KOPT-K1 (cell line): ENCODE measurements at regions not wholly inside any gene's neighbourhood (a gene's known extent, or its start where the extent isn't known, plus 50 kb on each side); places are given as distances from the start of the nearest gene placed in this dataset.

ENCODE experiments used
- H3K27ac ChIP-seq: fragments of 200-600 bp; sonication (generic); 2 replicates; pipeline ENCODE4 v1.5.1; 2016; ENCODE audit warnings: antibody characterized with exemption, mild to moderate bottlenecking, low read depth, low read length; ENCODE audit not compliant: poor library complexity, severe bottlenecking
- H3K36me3 ChIP-seq: fragments of 200-600 bp; sonication (generic); 2 replicates; pipeline ENCODE4 v1.5.1; 2017; ENCODE audit warnings: antibody characterized with exemption, mild to moderate bottlenecking, low read length, moderate library complexity; ENCODE audit not compliant: insufficient read depth
- H3K9me3 ChIP-seq: fragments of 200-600 bp; sonication (generic); 2 replicates; pipeline ENCODE4 v1.5.1; 2017; ENCODE audit warnings: antibody characterized with exemption, low read length, mild to moderate bottlenecking; ENCODE audit not compliant: insufficient read depth, poor library complexity, severe bottlenecking

GRCh38 chr6:21947731-21948386 is 349.0 kb downstream of the PRL start:
- peak overlapping the region; percentile 54 for H3K27ac ChIP-seq
- H3K9me3 ChIP-seq = no peaks in the 10 kb centered on the region
- H3K36me3 ChIP-seq = peaks cover 46% of the 10 kb centered on the region

- Histone ChIP-seq H3K36me3 (peaks cover 45% of the 10 kb centered on the region), H3K9me3 (no peaks in the 10 kb centered on the region), H3K27ac (peak overlapping the region; percentile 78)
These were observed 347.5 kb downstream of the PRL start for GRCh38 chr6:21949211-21949801.

DNA sequence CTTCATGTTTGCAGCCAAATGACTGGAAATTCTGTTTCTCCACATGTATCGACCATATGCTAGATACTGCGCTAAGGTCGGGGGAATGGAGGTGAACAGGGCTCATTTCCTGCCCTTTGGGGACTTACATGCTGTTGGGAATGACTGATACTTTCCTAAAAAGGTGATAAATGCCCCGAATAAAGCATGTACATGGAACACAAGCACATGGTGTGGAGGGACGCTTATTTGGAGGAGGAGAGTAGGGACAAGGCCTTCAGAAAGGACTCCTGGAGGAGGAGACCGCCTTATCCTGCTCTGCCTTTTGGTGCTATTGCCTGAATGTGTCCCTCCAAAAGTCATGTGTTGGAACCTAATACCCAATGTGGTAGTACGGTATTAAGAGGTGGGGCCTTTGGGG is 344.5 kb downstream of the PRL start:
- H3K9me3 ChIP-seq = no peaks in the 10 kb centered on the region
- peaks cover 63% of the 10 kb centered on the region for H3K36me3 ChIP-seq
- peak overlapping the region; percentile 78 for H3K27ac ChIP-seq

- Histone ChIP-seq H3K9me3 (no peaks in the 10 kb centered on the region), H3K27ac (peak overlapping the region; percentile 78), H3K36me3 (peaks cover 74% of the 10 kb centered on the region)
These were observed 342.7 kb downstream of the PRL start for GRCh38 chr6:21953831-21954801.

GRCh38 chr6:21955053-21955595 is 341.7 kb downstream of the PRL start:
- Histone ChIP-seq H3K36me3 (peaks cover 84% of the 10 kb centered on the region), H3K27ac (no peak overlapping the region), H3K9me3 (no peaks in the 10 kb centered on the region)

GRCh38 chr6:21955951-21956350 is 340.9 kb downstream of the PRL start:
- H3K36me3 ChIP-seq = peaks cover 91% of the 10 kb centered on the region
- H3K9me3 ChIP-seq = no peaks in the 10 kb centered on the region
- no peak overlapping the region for H3K27ac ChIP-seq

DNA sequence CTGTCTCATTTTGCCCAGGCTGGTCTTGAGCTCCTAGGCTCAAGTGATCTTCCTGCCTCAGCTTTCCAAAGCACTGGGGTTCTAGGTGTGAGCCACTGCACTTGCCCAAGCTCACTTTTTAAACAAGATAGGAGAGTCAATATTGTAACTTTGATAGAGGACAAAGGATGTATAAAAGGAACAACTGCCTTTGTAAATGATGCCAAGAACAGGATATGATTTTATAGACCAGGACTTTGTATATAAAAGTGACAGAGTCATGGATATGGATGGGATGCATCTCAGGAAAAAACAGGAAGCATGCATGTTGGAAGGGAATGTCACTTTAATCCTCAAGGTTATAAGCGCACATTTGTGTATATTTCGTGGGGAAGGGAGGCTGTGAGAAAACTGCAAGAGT is 338.4 kb downstream of the PRL start:
- peaks cover 86% of the 10 kb centered on the region for H3K36me3 ChIP-seq
- H3K9me3 ChIP-seq = no peaks in the 10 kb centered on the region
- no peak overlapping the region for H3K27ac ChIP-seq

DNA sequence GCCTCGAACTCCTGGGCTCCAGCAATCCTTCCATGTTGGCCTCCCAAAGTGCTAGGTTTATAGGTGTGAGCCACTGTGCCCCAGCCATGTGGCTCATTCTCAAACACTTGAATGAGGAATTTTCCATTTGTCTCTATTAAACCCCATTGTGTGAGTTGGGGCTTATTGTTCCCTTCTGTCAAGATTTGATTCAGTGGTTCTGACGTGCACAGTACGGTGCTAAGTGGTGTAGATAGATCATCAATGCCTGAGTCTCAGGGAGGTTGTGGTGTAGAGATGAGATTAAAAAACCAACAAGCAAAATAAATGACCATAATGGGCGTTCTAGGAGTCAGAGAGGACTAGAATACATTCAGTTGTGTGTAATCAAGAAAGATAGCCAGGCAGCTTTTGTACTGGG is 335.6 kb downstream of the PRL start:
- Histone ChIP-seq H3K27ac (no peak overlapping the region), H3K36me3 (peaks cover 67% of the 10 kb centered on the region), H3K9me3 (no peaks in the 10 kb centered on the region)

DNA sequence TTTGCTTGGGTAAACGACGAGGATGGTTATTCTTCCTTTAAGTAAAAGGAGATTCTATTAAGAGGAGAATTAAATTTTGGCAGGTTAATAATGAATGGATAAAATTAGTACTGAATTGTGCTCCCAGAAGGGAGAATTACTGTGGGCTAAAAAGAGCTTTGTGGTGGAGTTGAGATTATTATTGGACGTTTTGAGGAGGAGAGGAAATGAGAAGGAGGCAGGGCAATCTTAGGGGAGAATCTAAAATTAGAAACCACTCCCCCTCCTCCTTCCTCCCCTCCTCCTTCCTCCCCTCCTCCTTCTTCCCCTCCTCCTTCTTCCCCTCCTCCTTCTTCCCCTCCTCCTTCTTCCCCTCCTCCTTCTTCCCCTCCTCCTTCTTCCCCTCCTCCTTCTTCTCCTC is 331.8 kb downstream of the PRL start:
- Histone ChIP-seq H3K9me3 (no peaks in the 10 kb centered on the region), H3K36me3 (peaks cover 42% of the 10 kb centered on the region), H3K27ac (peak overlapping the region; percentile 52)

GRCh38 chr6:21965953-21966539 is 330.8 kb downstream of the PRL start:
- peak overlapping the region; percentile 57 for H3K27ac ChIP-seq

GRCh38 chr6:21967056-21967974 is 329.5 kb downstream of the PRL start:
- H3K9me3 ChIP-seq = peaks cover under 1% of the 10 kb centered on the region
- H3K36me3 ChIP-seq = peaks cover 29% of the 10 kb centered on the region
- H3K27ac ChIP-seq = peak overlapping the region; percentile 57

More at GRCh38 chr6:21965953-21966539, 330.8 kb downstream of the PRL start:
- Histone ChIP-seq H3K36me3 (peaks cover 34% of the 10 kb centered on the region), H3K9me3 (no peaks in the 10 kb centered on the region)

- Histone ChIP-seq H3K9me3 (peaks cover 11% of the 10 kb centered on the region), H3K27ac (peak overlapping the region; percentile 57), H3K36me3 (peaks cover 36% of the 10 kb centered on the region)
These were observed 328.4 kb downstream of the PRL start for GRCh38 chr6:21968411-21968810.

GRCh38 chr6:21969192-21969591 is 327.6 kb downstream of the PRL start:
- Histone ChIP-seq H3K9me3 (peaks cover 19% of the 10 kb centered on the region), H3K36me3 (peaks cover 36% of the 10 kb centered on the region), H3K27ac (peak overlapping the region; percentile 57)
